BE2C (cell line): ENCODE measurements at regions not wholly inside any gene's neighbourhood (a gene's known extent, or its start where the extent isn't known, plus 50 kb on each side); places are given as distances from the start of the nearest gene placed in this dataset.

Source experiments
- DNase-seq: peaks from one replicate; pipeline ENCODE4 v3.0.0-alpha.2; 2020
- H3K27me3 ChIP-seq: fragments of 250-450 bp; sonication (Bioruptor Pico); 2 replicates; pipeline ENCODE4 v1.5.1; 2020; ENCODE audit warnings: mild to moderate bottlenecking
- H3K36me3 ChIP-seq: fragments of 250-450 bp; sonication (Bioruptor Pico); 2 replicates; pipeline ENCODE4 v1.5.1; 2020; ENCODE audit warnings: mild to moderate bottlenecking
- H3K4me1 ChIP-seq: fragments of 250-450 bp; sonication (Bioruptor Pico); 2 replicates; pipeline ENCODE4 v1.5.1; 2020
- H3K4me3 ChIP-seq: 2 replicates; pipeline ENCODE4 v1.5.1; 2011; ENCODE audit warnings: low read depth, low read length
- H3K9me3 ChIP-seq: fragments of 250-450 bp; sonication (Bioruptor Pico); 2 replicates; pipeline ENCODE4 v1.5.1; 2020
- CTCF ChIP-seq: IDR thresholded peaks from 2 replicates; pipeline ENCODE4 v1.5.1; 2012; ENCODE audit warnings: mild to moderate bottlenecking, low read depth, low read length

GRCh38 chr13:109651854-109652253 is 134.5 kb downstream of the IRS2 start:
- H3K4me3 ChIP-seq = no peak overlapping the region
- H3K9me3 ChIP-seq = no peaks in the 10 kb centered on the region
- no peak for TF ChIP-seq CTCF
- H3K4me1 ChIP-seq = peaks cover 20% of the 10 kb centered on the region
- H3K27me3 ChIP-seq = no peaks in the 10 kb centered on the region
- DNase-seq = no peak
- no peaks in the 10 kb centered on the region for H3K36me3 ChIP-seq

GRCh38 chr13:109651311-109651710 is 135.1 kb downstream of the IRS2 start:
- no peaks in the 10 kb centered on the region for H3K36me3 ChIP-seq
- H3K4me1 ChIP-seq = peaks cover 14% of the 10 kb centered on the region
- H3K27me3 ChIP-seq = no peaks in the 10 kb centered on the region
- TF ChIP-seq CTCF = no peak
- H3K4me3 ChIP-seq = no peak overlapping the region
- no peaks in the 10 kb centered on the region for H3K9me3 ChIP-seq
- no peak for DNase-seq

GRCh38 chr13:109650861-109651260 is 135.5 kb downstream of the IRS2 start:
- Histone ChIP-seq H3K9me3 (no peaks in the 10 kb centered on the region), H3K27me3 (no peaks in the 10 kb centered on the region), H3K36me3 (no peaks in the 10 kb centered on the region), H3K4me1 (peaks cover 10% of the 10 kb centered on the region), H3K4me3 (no peak overlapping the region)
- no peak for DNase-seq
- no peak for TF ChIP-seq CTCF

- TF ChIP-seq CTCF = no peak
- Histone ChIP-seq H3K4me3 (no peak overlapping the region), H3K9me3 (no peaks in the 10 kb centered on the region), H3K4me1 (peaks cover 3% of the 10 kb centered on the region; the same call in 1 of the 2 replicates), H3K36me3 (no peaks in the 10 kb centered on the region), H3K27me3 (no peaks in the 10 kb centered on the region)
- no peak for DNase-seq
Observed at GRCh38 chr13:109649713-109650112, 136.7 kb downstream of the IRS2 start.

GRCh38 chr13:109647699-109648098 is 138.7 kb downstream of the IRS2 start:
- Histone ChIP-seq H3K27me3 (no peaks in the 10 kb centered on the region), H3K9me3 (no peaks in the 10 kb centered on the region), H3K4me1 (no peaks in the 10 kb centered on the region), H3K4me3 (no peak overlapping the region), H3K36me3 (no peaks in the 10 kb centered on the region)
- no peak for DNase-seq
- no peak for TF ChIP-seq CTCF

- H3K4me1 ChIP-seq = no peaks in the 10 kb centered on the region
- H3K27me3 ChIP-seq = no peaks in the 10 kb centered on the region
- no peaks in the 10 kb centered on the region for H3K9me3 ChIP-seq
- H3K36me3 ChIP-seq = no peaks in the 10 kb centered on the region
- no peak overlapping the region for H3K4me3 ChIP-seq
- TF ChIP-seq CTCF = no peak
- DNase-seq = no peak
Observed at GRCh38 chr13:109647053-109647452, 139.3 kb downstream of the IRS2 start.
